COLO668 (cell line): ENCODE measurements at regions not wholly inside any gene's neighbourhood (a gene's known extent, or its start where the extent isn't known, plus 50 kb on each side); places are given as distances from the start of the nearest gene placed in this dataset.
"Not testable (repeated sequence)": the region's sequence is repeated elsewhere in the genome, so short reads cannot be mapped to it uniquely, and the experiment has no call there.

Source experiments
- DNase-seq: peaks from one replicate; lab custom pipeline; 2025; ENCODE audit not compliant: unreplicated experiment; lab: John Stamatoyannopoulos, UW

- DNase-seq: no peak
Observed at GRCh38 chr5:113652161-113652560, 138.7 kb downstream of the YTHDC2 start.

- no peak for DNase-seq
Observed at GRCh38 chr5:113654828-113655227, 141.3 kb downstream of the YTHDC2 start.

GRCh38 chr5:113660206-113660605 is 146.7 kb downstream of the YTHDC2 start:
- no peak for DNase-seq

GRCh38 chr5:113660706-113661250 is 147.3 kb downstream of the YTHDC2 start:
- no peak for DNase-seq

- peak; percentile 0 for DNase-seq
Observed at GRCh38 chr5:113663879-113664541, 150.5 kb downstream of the YTHDC2 start.

- DNase-seq: no peak
Observed at GRCh38 chr5:113673041-113673440, 159.5 kb downstream of the YTHDC2 start.

GRCh38 chr5:113675166-113675565 is 161.7 kb downstream of the YTHDC2 start:
- no peak for DNase-seq

- DNase-seq: no peak
Observed at GRCh38 chr5:113678202-113678601, 164.7 kb downstream of the YTHDC2 start.

GRCh38 chr5:113678924-113679575 is 165.6 kb downstream of the YTHDC2 start:
- peak; percentile 4 for DNase-seq

- DNase-seq: no peak
Observed at GRCh38 chr5:113680534-113680933, 167.0 kb downstream of the YTHDC2 start.

GRCh38 chr5:113682497-113683136 is 169.1 kb downstream of the YTHDC2 start:
- no peak for DNase-seq

GRCh38 chr5:113683211-113683610 is 169.7 kb downstream of the YTHDC2 start:
- DNase-seq: no peak

GRCh38 chr5:113686599-113686998 is 173.1 kb downstream of the YTHDC2 start:
- no peak for DNase-seq

- no peak for DNase-seq
Observed at GRCh38 chr5:113689647-113690046, 176.2 kb downstream of the YTHDC2 start.

- no peak for DNase-seq
Observed at GRCh38 chr5:113692466-113692865, 179.0 kb downstream of the YTHDC2 start.

GRCh38 chr5:113692891-113693457 is 179.5 kb downstream of the YTHDC2 start:
- no peak for DNase-seq

GRCh38 chr5:113693701-113694100 is 180.2 kb downstream of the YTHDC2 start:
- no peak for DNase-seq

GRCh38 chr5:113694576-113694975 is 181.1 kb downstream of the YTHDC2 start:
- no peak for DNase-seq

- DNase-seq: no peak
Observed at GRCh38 chr5:113703266-113703665, 189.8 kb downstream of the YTHDC2 start.

- no peak for DNase-seq
Observed at GRCh38 chr5:113705657-113706056, 192.2 kb downstream of the YTHDC2 start.

GRCh38 chr5:113713051-113713450 is 199.6 kb downstream of the YTHDC2 start:
- DNase-seq: no peak

GRCh38 chr5:113715921-113716320 is 202.4 kb downstream of the YTHDC2 start:
- DNase-seq: not testable (repeated sequence)
